Gastroesophageal sphincter (tissue), 3 donors: ENCODE measurements at regions not wholly inside any gene's neighbourhood (a gene's known extent, or its start where the extent isn't known, plus 50 kb on each side); places are given as distances from the start of the nearest gene placed in this dataset.

Experiments
- EP300 ChIP-seq: sonication (generic); formaldehyde crosslinking; IDR thresholded peaks from one replicate; pipeline ENCODE4 v1.6.1; 2017; ENCODE audit warnings: antibody characterized with exemption, mild to moderate bottlenecking
- POLR2A ChIP-seq, 2 donors: fragments of 450-650 bp; IDR thresholded peaks; one replicate each; pipeline ENCODE4 v1.6.1; 2017; ENCODE audit warnings: antibody characterized with exemption in 2 of 2, mild to moderate bottlenecking in 2 of 2, moderate library complexity in 1 of 2
- POLR2AphosphoS5 ChIP-seq: sonication (generic); formaldehyde crosslinking; IDR thresholded peaks from one replicate; pipeline ENCODE4 v1.6.1; 2017; ENCODE audit warnings: antibody characterized with exemption
- TF ChIP-seq, protein P1 (sequence below), 4 experiments: fragments of 200-600 bp in 2 of 4; fragments of 450-650 bp in 2 of 4; sonication (generic) in 1 of 4; IDR thresholded peaks; one replicate each; pipeline ENCODE4 v1.5.1; 2017 to 2019; ENCODE audit warnings: antibody characterized with exemption in 4 of 4, mild to moderate bottlenecking in 2 of 4, moderate library complexity in 2 of 4

DNA sequence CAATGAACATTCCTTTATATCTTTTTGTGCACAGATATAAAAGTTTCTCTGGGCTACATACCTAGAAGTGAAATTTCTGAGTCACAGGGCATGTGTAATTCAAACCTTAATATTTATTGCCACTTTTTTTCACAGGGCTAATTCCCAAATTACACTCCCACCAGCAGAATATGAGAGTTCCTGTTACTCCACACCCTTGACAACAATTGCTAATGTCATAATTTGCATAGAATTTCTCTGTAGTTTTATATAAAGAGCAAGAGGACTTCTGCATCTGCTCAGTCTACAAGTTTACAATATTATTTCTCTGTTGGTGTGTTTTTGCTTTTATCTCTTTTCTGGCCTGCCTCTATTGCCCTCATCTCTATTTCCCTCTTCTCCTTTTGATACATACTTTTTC lies 518.5 kb downstream of the ZNF608 start:
- TF ChIP-seq, protein P1, sequence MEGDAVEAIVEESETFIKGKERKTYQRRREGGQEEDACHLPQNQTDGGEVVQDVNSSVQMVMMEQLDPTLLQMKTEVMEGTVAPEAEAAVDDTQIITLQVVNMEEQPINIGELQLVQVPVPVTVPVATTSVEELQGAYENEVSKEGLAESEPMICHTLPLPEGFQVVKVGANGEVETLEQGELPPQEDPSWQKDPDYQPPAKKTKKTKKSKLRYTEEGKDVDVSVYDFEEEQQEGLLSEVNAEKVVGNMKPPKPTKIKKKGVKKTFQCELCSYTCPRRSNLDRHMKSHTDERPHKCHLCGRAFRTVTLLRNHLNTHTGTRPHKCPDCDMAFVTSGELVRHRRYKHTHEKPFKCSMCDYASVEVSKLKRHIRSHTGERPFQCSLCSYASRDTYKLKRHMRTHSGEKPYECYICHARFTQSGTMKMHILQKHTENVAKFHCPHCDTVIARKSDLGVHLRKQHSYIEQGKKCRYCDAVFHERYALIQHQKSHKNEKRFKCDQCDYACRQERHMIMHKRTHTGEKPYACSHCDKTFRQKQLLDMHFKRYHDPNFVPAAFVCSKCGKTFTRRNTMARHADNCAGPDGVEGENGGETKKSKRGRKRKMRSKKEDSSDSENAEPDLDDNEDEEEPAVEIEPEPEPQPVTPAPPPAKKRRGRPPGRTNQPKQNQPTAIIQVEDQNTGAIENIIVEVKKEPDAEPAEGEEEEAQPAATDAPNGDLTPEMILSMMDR (IDR thresholded peaks at IDR 0.05) = no peak
- TF ChIP-seq POLR2A (IDR thresholded peaks at IDR 0.05) (no peak), POLR2AphosphoS5 (no peak), EP300 (no peak)
